HCT116 (cell line): ENCODE measurements at regions not wholly inside any gene's neighbourhood (a gene's known extent, or its start where the extent isn't known, plus 50 kb on each side); places are given as distances from the start of the nearest gene placed in this dataset.

Experiments used
- ATAC-seq: fragments of 200-7000 bp; cut with Tn5 transposase; 2 replicates; pipeline ENCODE4 v1.9.1; 2020; ENCODE audit warnings: mild to moderate bottlenecking, moderate library complexity
- BruUV-seq: library from RNA; stranded (reverse); fragments of 400-500 nt; replicated peaks from 2 replicates; lab custom pipeline; 2021; lab: Mats Ljungman, UMichigan
- CTCF ChIA-PET: fragments of 300-600 bp; sonication (Branson Sonifier 250); formaldehyde crosslinking; loops from one replicate; lab custom pipeline; 2021; ENCODE audit warnings: antibody characterized with exemption; lab: Charles Lee
- POLR2A ChIA-PET: fragments of 300-600, 350-600 bp; sonication (Branson Sonifier 250); formaldehyde crosslinking; loops from one replicate; lab custom pipeline; 2021; ENCODE audit warnings: antibody characterized with exemption; lab: Charles Lee
- RAD21 ChIA-PET, 2 experiments: fragments of 300-600 bp; sonication (Branson Sonifier 250); formaldehyde crosslinking; loops; one replicate each; lab custom pipeline; 2023; ENCODE audit warnings: low total read pairs in 2 of 2; ENCODE audit not compliant: uncharacterized antibody in 2 of 2, unreplicated experiment in 2 of 2, low non-redundant PET in 1 of 2; lab: Charles Lee
- DNase-seq: peaks from one replicate; pipeline ENCODE4 v3.0.0-alpha.2; 2010; ENCODE audit warnings: low read depth, low spot score
- H2AFZ ChIP-seq: fragments of 200-600 bp; shearing (Covaris generic), sonication (generic); 2 replicates; pipeline ENCODE4 v1.6.1; 2017; ENCODE audit warnings: low read depth, mixed run types, mixed read lengths, antibody characterized with exemption, low read length; ENCODE audit not compliant: poor library complexity, severe bottlenecking
- H3K27ac ChIP-seq: 2 replicates; pipeline ENCODE4 v1.5.1; 2012; ENCODE audit warnings: low read depth, low read length
- H3K27me3 ChIP-seq: fragments of 200-600 bp; sonication (generic); 2 replicates; pipeline ENCODE4 v1.6.1; 2016; ENCODE audit warnings: mixed run types, low read length, mixed read lengths; ENCODE audit not compliant: insufficient read depth
- H3K36me3 ChIP-seq, 2 experiments: fragments of 200-500 bp in 1 of 2; fragments of 200-600 bp in 1 of 2; sonication (Bioruptor generic) in 1 of 2; sonication (generic) in 1 of 2; 2 replicates each; pipeline versions ENCODE4 v1.5.1 to v1.6.1; 2014 to 2016; ENCODE audit warnings: low read length in 2 of 2, inconsistent platforms in 1 of 2, mixed read lengths in 1 of 2, mixed run types in 1 of 2; ENCODE audit not compliant: insufficient read depth in 2 of 2, control insufficient read depth in 1 of 2
- H3K4me1 ChIP-seq, 2 experiments: fragments of 200-600 bp in 1 of 2; sonication (generic) in 1 of 2; 2 replicates each; pipeline versions ENCODE4 v1.5.1 to v1.6.1; 2012 to 2017; ENCODE audit warnings: low read length in 2 of 2, inconsistent platforms in 1 of 2, mild to moderate bottlenecking in 1 of 2, mixed read lengths in 1 of 2, mixed run types in 1 of 2, moderate library complexity in 1 of 2; ENCODE audit not compliant: insufficient read depth in 2 of 2, control insufficient read depth in 1 of 2
- H3K4me2 ChIP-seq: fragments of 200-600 bp; sonication (generic); 2 replicates; pipeline ENCODE4 v1.6.1; 2017; ENCODE audit warnings: mixed run types, low read length, mixed read lengths
- H3K4me3 ChIP-seq, 2 experiments: fragments of 200-600 bp in 1 of 2; sonication (generic) in 1 of 2; replicated peaks in 1 of 2; 2 replicates each; pipeline ENCODE4 v1.5.1; 2011 to 2016; ENCODE audit warnings: low read length in 2 of 2, control low read depth in 1 of 2, low read depth in 1 of 2, mild to moderate bottlenecking in 1 of 2, mixed read lengths in 1 of 2, mixed run types in 1 of 2
- H3K79me2 ChIP-seq: fragments of 200-600 bp; sonication (generic); 2 replicates; pipeline ENCODE4 v1.6.1; 2017; ENCODE audit warnings: mild to moderate bottlenecking, mixed run types, low read length, moderate library complexity, mixed read lengths; ENCODE audit not compliant: insufficient read depth
- H3K9ac ChIP-seq: fragments of 200-600 bp; sonication (generic); 2 replicates; pipeline ENCODE4 v1.6.1; 2016; ENCODE audit warnings: low read length, mixed read lengths
- H3K9me2 ChIP-seq: fragments of 200-600 bp; sonication (generic), shearing (Covaris generic); 2 replicates; pipeline ENCODE4 v1.6.1; 2017; ENCODE audit warnings: mixed run types, mild to moderate bottlenecking, moderate library complexity; ENCODE audit not compliant: insufficient read depth
- H3K9me3 ChIP-seq, 2 experiments: fragments of 200-500 bp in 1 of 2; fragments of 200-600 bp in 1 of 2; sonication (Bioruptor generic) in 1 of 2; sonication (generic) in 1 of 2; 2 replicates each; pipeline ENCODE4 v1.6.1; 2014 to 2017; ENCODE audit warnings: low read length in 2 of 2, mixed read lengths in 2 of 2, inconsistent platforms in 1 of 2, low read depth in 1 of 2, mild to moderate bottlenecking in 1 of 2, mixed run types in 1 of 2, moderate library complexity in 1 of 2; ENCODE audit not compliant: control insufficient read depth in 1 of 2, insufficient read depth in 1 of 2
- H4K20me1 ChIP-seq: fragments of 200-600 bp; sonication (generic), shearing (Covaris generic); 2 replicates; pipeline ENCODE4 v1.6.1; 2017; ENCODE audit warnings: mixed run types, mild to moderate bottlenecking, moderate library complexity; ENCODE audit not compliant: insufficient read depth
- EGR1 ChIP-seq: IDR thresholded peaks from 2 replicates; pipeline ENCODE4 v1.6.1; 2012; ENCODE audit warnings: low read depth
- EZH2 ChIP-seq: fragments of 200-600 bp; sonication (generic); IDR thresholded peaks from 2 replicates; pipeline ENCODE4 v1.6.1; 2017; ENCODE audit warnings: antibody characterized with exemption, mixed run types
- POLR2A ChIP-seq: IDR thresholded peaks from 2 replicates; pipeline ENCODE4 v1.7.0; 2011; ENCODE audit warnings: borderline replicate concordance; ENCODE audit not compliant: insufficient read depth, insufficient read length; ENCODE audit errors: extremely low read depth
- RAD21 ChIP-seq: IDR thresholded peaks from 2 replicates; pipeline ENCODE4 v1.6.1; 2012; ENCODE audit warnings: low read depth, mild to moderate bottlenecking
- SIN3A ChIP-seq: IDR thresholded peaks from 2 replicates; pipeline ENCODE4 v1.6.1; 2012; ENCODE audit warnings: low read depth
- SRF ChIP-seq: IDR thresholded peaks from 2 replicates; pipeline ENCODE4 v1.6.1; 2012; ENCODE audit warnings: low read depth
- ZFX ChIP-seq: fragments of 450-650 bp; IDR thresholded peaks from 2 replicates; pipeline ENCODE4 v1.6.1; 2017
- ZNF274 ChIP-seq: fragments of 200-500 bp; sonication (Bioruptor generic); IDR thresholded peaks from 2 replicates; pipeline ENCODE4 v1.6.1; 2014; ENCODE audit warnings: mild to moderate bottlenecking, low read depth, low read length, inconsistent platforms
- intact Hi-C: fragments of 100-400 bp; cut with micrococcal nuclease; formaldehyde crosslinking; loops from 2 replicates; pipeline ENCODE4 v1.10.0; 2022
- TF ChIP-seq, protein P1 (sequence below): IDR thresholded peaks from 2 replicates; pipeline ENCODE4 v1.6.1; 2012
- TF ChIP-seq, protein P2 (sequence below), 3 experiments: fragments of 200-600 bp in 1 of 3; sonication (generic) in 1 of 3; IDR thresholded peaks in 2 of 3; conservative IDR thresholded peaks in 1 of 3; 2 replicates each; pipeline ENCODE4 v1.5.1; 2012 to 2017; ENCODE audit warnings: low read depth in 2 of 3, low read length in 2 of 3, antibody characterized with exemption in 1 of 3, borderline replicate concordance in 1 of 3, control low read depth in 1 of 3, mild to moderate bottlenecking in 1 of 3, mixed read lengths in 1 of 3, mixed run types in 1 of 3, moderate library complexity in 1 of 3; ENCODE audit not compliant: insufficient read depth in 1 of 3
- TF ChIP-seq, protein P3 (sequence below): IDR thresholded peaks from 2 replicates; pipeline ENCODE4 v1.6.1; 2012

DNA sequence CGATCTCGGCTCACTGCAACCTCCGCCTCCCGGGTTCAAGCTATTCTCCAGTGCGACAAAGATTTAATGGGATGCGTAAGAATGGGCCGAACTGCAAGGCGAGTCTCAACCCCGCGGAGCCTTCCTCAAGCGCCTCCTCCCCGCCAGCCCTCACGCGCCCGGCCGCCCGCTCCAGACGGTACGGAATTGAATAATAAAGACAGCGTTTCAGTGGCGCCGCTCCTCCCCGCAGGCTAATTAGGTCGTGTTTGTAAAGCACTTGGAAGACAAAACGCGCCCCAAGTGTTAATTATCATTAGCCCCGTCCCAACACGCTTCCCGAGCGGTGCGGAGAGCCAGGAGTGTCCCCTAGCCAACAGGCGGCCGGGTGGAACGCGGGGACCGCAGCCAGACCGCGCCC is 192.0 kb downstream of the BUD13 start:
- no peaks in the 10 kb centered on the region for H3K79me2 ChIP-seq
- H3K4me3 ChIP-seq = no peak overlapping the region
- CTCF ChIA-PET = no interaction called here
- no peak for ATAC-seq
- RAD21 ChIA-PET = no interaction called here
- H2AFZ ChIP-seq = no peak overlapping the region
- H3K9me2 ChIP-seq = no peaks in the 10 kb centered on the region
- H3K9me3 ChIP-seq = no peaks in the 10 kb centered on the region
- BruUV-seq = no TSS peak
- no peaks in the 10 kb centered on the region for H3K4me1 ChIP-seq
- H3K4me2 ChIP-seq = no peak overlapping the region
- DNase-seq = no peak
- TF ChIP-seq EZH2 (no peak), RAD21 (no peak), SRF (no peak), ZNF274 (no peak), ZFX (no peak), EGR1 (no peak), SIN3A (no peak), POLR2A (no peak)
- TF ChIP-seq, protein P1, sequence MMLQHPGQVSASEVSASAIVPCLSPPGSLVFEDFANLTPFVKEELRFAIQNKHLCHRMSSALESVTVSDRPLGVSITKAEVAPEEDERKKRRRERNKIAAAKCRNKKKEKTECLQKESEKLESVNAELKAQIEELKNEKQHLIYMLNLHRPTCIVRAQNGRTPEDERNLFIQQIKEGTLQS = no peak
- TF ChIP-seq, protein P2, sequence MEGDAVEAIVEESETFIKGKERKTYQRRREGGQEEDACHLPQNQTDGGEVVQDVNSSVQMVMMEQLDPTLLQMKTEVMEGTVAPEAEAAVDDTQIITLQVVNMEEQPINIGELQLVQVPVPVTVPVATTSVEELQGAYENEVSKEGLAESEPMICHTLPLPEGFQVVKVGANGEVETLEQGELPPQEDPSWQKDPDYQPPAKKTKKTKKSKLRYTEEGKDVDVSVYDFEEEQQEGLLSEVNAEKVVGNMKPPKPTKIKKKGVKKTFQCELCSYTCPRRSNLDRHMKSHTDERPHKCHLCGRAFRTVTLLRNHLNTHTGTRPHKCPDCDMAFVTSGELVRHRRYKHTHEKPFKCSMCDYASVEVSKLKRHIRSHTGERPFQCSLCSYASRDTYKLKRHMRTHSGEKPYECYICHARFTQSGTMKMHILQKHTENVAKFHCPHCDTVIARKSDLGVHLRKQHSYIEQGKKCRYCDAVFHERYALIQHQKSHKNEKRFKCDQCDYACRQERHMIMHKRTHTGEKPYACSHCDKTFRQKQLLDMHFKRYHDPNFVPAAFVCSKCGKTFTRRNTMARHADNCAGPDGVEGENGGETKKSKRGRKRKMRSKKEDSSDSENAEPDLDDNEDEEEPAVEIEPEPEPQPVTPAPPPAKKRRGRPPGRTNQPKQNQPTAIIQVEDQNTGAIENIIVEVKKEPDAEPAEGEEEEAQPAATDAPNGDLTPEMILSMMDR (IDR thresholded peaks at IDR 0.05 in 2 of 3, conservative IDR thresholded peaks at IDR 0.05 in 1 of 3; ENCODE audit: borderline replicate concordance in 1 of 3, insufficient read depth in 1 of 3, low read depth in 2 of 3, low read length in 2 of 3) = no peak
- TF ChIP-seq, protein P3, sequence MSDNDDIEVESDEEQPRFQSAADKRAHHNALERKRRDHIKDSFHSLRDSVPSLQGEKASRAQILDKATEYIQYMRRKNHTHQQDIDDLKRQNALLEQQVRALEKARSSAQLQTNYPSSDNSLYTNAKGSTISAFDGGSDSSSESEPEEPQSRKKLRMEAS = no peak
- no peak overlapping the region for H3K27ac ChIP-seq
- no peaks in the 10 kb centered on the region for H3K36me3 ChIP-seq
- H4K20me1 ChIP-seq = no peaks in the 10 kb centered on the region
- peaks cover 54% of the 10 kb centered on the region for H3K27me3 ChIP-seq
- intact Hi-C loops = no loop called here
- POLR2A ChIA-PET = interaction anchor here (0.6 kb wide), 1 partner anchor 117 kb away, joined by 3 read pairs; no protein-coding TSS in a partner anchor
- no peak overlapping the region for H3K9ac ChIP-seq
